H9 (cell line): ENCODE measurements at regions not wholly inside any gene's neighbourhood (a gene's known extent, or its start where the extent isn't known, plus 50 kb on each side); places are given as distances from the start of the nearest gene placed in this dataset.

Source experiments
- DNase-seq: peaks from one replicate; pipeline ENCODE4 v3.0.0-alpha.2; 2017
- H2AFZ ChIP-seq: one replicate; pipeline ENCODE4 v1.6.1; 2013; ENCODE audit warnings: mild to moderate bottlenecking, low read length, control low read depth, moderate library complexity
- H2AK5ac ChIP-seq: 2 replicates; pipeline ENCODE4 v1.6.1; 2013; ENCODE audit warnings: low read length, control low read depth, mixed read lengths; ENCODE audit not compliant: insufficient read length
- H2BK120ac ChIP-seq: one replicate; pipeline ENCODE4 v1.6.1; 2013; ENCODE audit warnings: low read depth, mild to moderate bottlenecking, low read length, control low read depth, inconsistent platforms; ENCODE audit not compliant: poor library complexity, severe bottlenecking
- H2BK12ac ChIP-seq: 2 replicates; pipeline ENCODE4 v1.6.1; 2013; ENCODE audit warnings: low read length, control low read depth, mixed read lengths, low read depth; ENCODE audit not compliant: insufficient read length
- H2BK15ac ChIP-seq: 2 replicates; pipeline ENCODE4 v1.6.1; 2013; ENCODE audit warnings: low read depth, low read length, control low read depth
- H2BK20ac ChIP-seq: one replicate; pipeline ENCODE4 v1.6.1; 2013; ENCODE audit warnings: low read depth, mild to moderate bottlenecking, low read length, control low read depth, inconsistent platforms; ENCODE audit not compliant: poor library complexity, severe bottlenecking
- H2BK5ac ChIP-seq: 2 replicates; pipeline ENCODE4 v1.6.1; 2013; ENCODE audit warnings: low read length, control low read depth, mixed read lengths; ENCODE audit not compliant: insufficient read length
- H3K14ac ChIP-seq: 2 replicates; pipeline ENCODE4 v1.6.1; 2013; ENCODE audit warnings: low read length, control low read depth; ENCODE audit not compliant: insufficient read depth
- H3K18ac ChIP-seq: 2 replicates; pipeline ENCODE4 v1.6.1; 2013; ENCODE audit warnings: low read depth, mild to moderate bottlenecking, mixed read lengths, low read length, control low read depth; ENCODE audit not compliant: insufficient read length
- H3K23ac ChIP-seq: 2 replicates; pipeline ENCODE4 v1.6.1; 2013; ENCODE audit warnings: low read length, control low read depth, mixed read lengths, low read depth; ENCODE audit not compliant: insufficient read length
- H3K23me2 ChIP-seq: 2 replicates; pipeline ENCODE4 v1.6.1; 2013; ENCODE audit warnings: low read depth, mild to moderate bottlenecking, mixed read lengths, low read length, control low read depth; ENCODE audit not compliant: insufficient read length, poor library complexity, severe bottlenecking
- H3K27ac ChIP-seq: 2 replicates; pipeline ENCODE4 v1.5.1; 2013; ENCODE audit warnings: low read length, control low read depth, mixed read lengths, low read depth; ENCODE audit not compliant: insufficient read length
- H3K27me3 ChIP-seq: 2 replicates; pipeline ENCODE4 v1.6.1; 2013; ENCODE audit warnings: low read length, control low read depth, inconsistent platforms; ENCODE audit not compliant: insufficient read depth
- H3K4ac ChIP-seq: 2 replicates; pipeline ENCODE4 v1.6.1; 2013; ENCODE audit warnings: low read depth, mild to moderate bottlenecking, control low read depth, inconsistent platforms, low read length, moderate library complexity
- H3K4me1 ChIP-seq: 2 replicates; pipeline ENCODE4 v1.6.1; 2013; ENCODE audit warnings: low read length, control low read depth, inconsistent platforms; ENCODE audit not compliant: insufficient read depth
- H3K4me2 ChIP-seq: 2 replicates; pipeline ENCODE4 v1.6.1; 2013; ENCODE audit warnings: low read length, control low read depth, mixed read lengths; ENCODE audit not compliant: insufficient read length, insufficient read depth
- H3K56ac ChIP-seq: 2 replicates; pipeline ENCODE4 v1.6.1; 2013; ENCODE audit warnings: low read depth, mild to moderate bottlenecking, mixed read lengths, low read length, control low read depth; ENCODE audit not compliant: insufficient read length
- H3K79me1 ChIP-seq: 2 replicates; pipeline ENCODE4 v1.6.1; 2013; ENCODE audit warnings: low read depth, mild to moderate bottlenecking, moderate library complexity, low read length, control low read depth, inconsistent platforms; ENCODE audit not compliant: insufficient read depth, poor library complexity, severe bottlenecking
- H3K79me2 ChIP-seq: 2 replicates; pipeline ENCODE4 v1.6.1; 2013; ENCODE audit warnings: low read length, control low read depth, inconsistent platforms; ENCODE audit not compliant: insufficient read depth
- H3K9ac ChIP-seq: 2 replicates; pipeline ENCODE4 v1.6.1; 2013; ENCODE audit warnings: low read length, control low read depth, mixed read lengths; ENCODE audit not compliant: insufficient read length; ENCODE audit errors: extremely low read depth
- H3K9me3 ChIP-seq: one replicate; pipeline ENCODE4 v1.6.1; 2013; ENCODE audit warnings: low read depth, low read length, inconsistent platforms; ENCODE audit not compliant: control insufficient read depth
- H3T11ph ChIP-seq: one replicate; pipeline ENCODE4 v1.6.1; 2013; ENCODE audit warnings: mild to moderate bottlenecking, low read length, control low read depth, inconsistent platforms
- H4K20me1 ChIP-seq: one replicate; pipeline ENCODE4 v1.6.1; 2013; ENCODE audit not compliant: control insufficient read depth, insufficient read length, insufficient read depth
- H4K5ac ChIP-seq: 2 replicates; pipeline ENCODE4 v1.6.1; 2013; ENCODE audit warnings: low read depth, mild to moderate bottlenecking, mixed read lengths, low read length, control low read depth; ENCODE audit not compliant: insufficient read length
- H4K8ac ChIP-seq: replicated peaks from 2 replicates; pipeline ENCODE4 v1.6.1; 2013; ENCODE audit warnings: low read length, control low read depth, mixed read lengths, low read depth; ENCODE audit not compliant: insufficient read length
- H4K91ac ChIP-seq: 2 replicates; pipeline ENCODE4 v1.6.1; 2013; ENCODE audit warnings: low read depth, mild to moderate bottlenecking, moderate library complexity, mixed read lengths, low read length, control low read depth; ENCODE audit not compliant: insufficient read length
- H3K27ac Mint-ChIP-seq, 3 experiments: 2 replicates in 2 of 3; 3 replicates in 1 of 3; pipeline ENCODE4 v1.8.0; 2020 to 2021; ENCODE audit warnings: mixed read lengths in 3 of 3, mild to moderate bottlenecking in 1 of 3, moderate library complexity in 1 of 3
- H3K27me3 Mint-ChIP-seq: 2 replicates; pipeline ENCODE4 v1.8.0; 2021; ENCODE audit warnings: low read depth, mild to moderate bottlenecking, moderate library complexity, mixed read lengths
- H3K36me3 Mint-ChIP-seq, 3 experiments: 2 replicates in 2 of 3; 3 replicates in 1 of 3; pipeline ENCODE4 v1.8.0; 2020 to 2021; ENCODE audit warnings: low read depth in 3 of 3, mixed read lengths in 3 of 3; ENCODE audit not compliant: insufficient read depth in 1 of 3
- H3K4me1 Mint-ChIP-seq, 2 experiments: 2 replicates each; pipeline ENCODE4 v1.8.0; 2020; ENCODE audit warnings: mixed read lengths in 2 of 2
- H3K4me3 Mint-ChIP-seq, 2 experiments: 2 replicates in 1 of 2; 3 replicates in 1 of 2; pipeline ENCODE4 v1.8.0; 2020 to 2021; ENCODE audit warnings: mild to moderate bottlenecking in 2 of 2, mixed read lengths in 2 of 2, moderate library complexity in 1 of 2
- H3K9me3 Mint-ChIP-seq, 2 experiments: 2 replicates in 1 of 2; 3 replicates in 1 of 2; pipeline ENCODE4 v1.8.0; 2020; ENCODE audit warnings: mild to moderate bottlenecking in 2 of 2, mixed read lengths in 2 of 2, moderate library complexity in 1 of 2
- WGBS: extraction: QIAGEN DNeasy Blood & Tissue Kit; methylation state at CpG from one replicate; pipeline ENCODE4 v1.1.7; 2013; ENCODE audit warnings: missing lambda C conversion rate, low lambda C conversion rate, mixed read lengths; ENCODE audit not compliant: insufficient read length; ENCODE audit errors: extremely low coverage; 5-methylcytosine and 5-hydroxymethylcytosine counted together
- TF ChIP-seq, protein P1 (sequence below): fragments of 200-600 bp; sonication (generic); conservative IDR thresholded peaks from 3 replicates; pipeline ENCODE4 v1.8.0; 2021; ENCODE audit warnings: antibody characterized with exemption, mild to moderate bottlenecking

- Histone ChIP-seq H3T11ph (no peak overlapping the region), H3K4me2 (no peak overlapping the region), H3K4ac (no peak overlapping the region), H3K27me3 (no peaks in the 10 kb centered on the region), H2BK12ac (no peak overlapping the region), H3K79me2 (no peaks in the 10 kb centered on the region), H3K9me3 (no peaks in the 10 kb centered on the region), H4K91ac (no peak overlapping the region), H2BK15ac (no peak overlapping the region), H4K8ac (no peak overlapping the region), H4K20me1 (no peaks in the 10 kb centered on the region), H3K9ac (no peak overlapping the region), H2AFZ (no peak overlapping the region), H3K18ac (no peak overlapping the region), H3K27ac (no peak overlapping the region), H3K14ac (no peak overlapping the region), H3K79me1 (no peaks in the 10 kb centered on the region), H3K23me2 (no peaks in the 10 kb centered on the region), H3K23ac (no peak overlapping the region), H4K5ac (no peak overlapping the region), H3K56ac (no peak overlapping the region), H2BK120ac (no peak overlapping the region), H2AK5ac (no peak overlapping the region), H3K4me1 (no peaks in the 10 kb centered on the region), H2BK20ac (no peak overlapping the region), H2BK5ac (no peak overlapping the region)
- Mint-ChIP-seq H3K27ac (no peak overlapping the region), H3K4me1 (no peaks in the 10 kb centered on the region), H3K27me3 (no peaks in the 10 kb centered on the region), H3K4me3 (no peak overlapping the region), H3K9me3 (no peaks in the 10 kb centered on the region), H3K36me3 (no peaks in the 10 kb centered on the region)
- no CpG with 5 or more reads among the region's 1 CpG for WGBS
- no peak for DNase-seq
- TF ChIP-seq, protein P1, sequence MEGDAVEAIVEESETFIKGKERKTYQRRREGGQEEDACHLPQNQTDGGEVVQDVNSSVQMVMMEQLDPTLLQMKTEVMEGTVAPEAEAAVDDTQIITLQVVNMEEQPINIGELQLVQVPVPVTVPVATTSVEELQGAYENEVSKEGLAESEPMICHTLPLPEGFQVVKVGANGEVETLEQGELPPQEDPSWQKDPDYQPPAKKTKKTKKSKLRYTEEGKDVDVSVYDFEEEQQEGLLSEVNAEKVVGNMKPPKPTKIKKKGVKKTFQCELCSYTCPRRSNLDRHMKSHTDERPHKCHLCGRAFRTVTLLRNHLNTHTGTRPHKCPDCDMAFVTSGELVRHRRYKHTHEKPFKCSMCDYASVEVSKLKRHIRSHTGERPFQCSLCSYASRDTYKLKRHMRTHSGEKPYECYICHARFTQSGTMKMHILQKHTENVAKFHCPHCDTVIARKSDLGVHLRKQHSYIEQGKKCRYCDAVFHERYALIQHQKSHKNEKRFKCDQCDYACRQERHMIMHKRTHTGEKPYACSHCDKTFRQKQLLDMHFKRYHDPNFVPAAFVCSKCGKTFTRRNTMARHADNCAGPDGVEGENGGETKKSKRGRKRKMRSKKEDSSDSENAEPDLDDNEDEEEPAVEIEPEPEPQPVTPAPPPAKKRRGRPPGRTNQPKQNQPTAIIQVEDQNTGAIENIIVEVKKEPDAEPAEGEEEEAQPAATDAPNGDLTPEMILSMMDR: no peak
Observed at GRCh38 chr6:139823808-139824126, 449.3 kb upstream of the CITED2 start.
